Omental fat pad (tissue), 3 donors: ENCODE measurements at regions not wholly inside any gene's neighbourhood (a gene's known extent, or its start where the extent isn't known, plus 50 kb on each side); places are given as distances from the start of the nearest gene placed in this dataset.

Experiments used
- ATAC-seq: fragments of 150-250 bp; one replicate; pipeline ENCODE4 v1.9.1; 2016; ENCODE audit warnings: mild to moderate bottlenecking, moderate library complexity; ENCODE audit not compliant: low FRiP score
- DNase-seq: peaks from one replicate; pipeline ENCODE4 v3.0.0-alpha.2; 2019; ENCODE audit warnings: low spot score
- CTCF ChIP-seq, 3 donors: fragments of 450-650 bp; IDR thresholded peaks; one replicate each; pipeline ENCODE4 v1.5.1; 2016 to 2017; ENCODE audit warnings: antibody characterized with exemption in 3 of 3, mild to moderate bottlenecking in 3 of 3, moderate library complexity in 2 of 3

GRCh38 chrX:115400960-115401359, 111.4 kb downstream of the LUZP4 start:
- no peak for TF ChIP-seq CTCF (IDR thresholded peaks at IDR 0.05)
- no peak for ATAC-seq
- no peak for DNase-seq

GRCh38 chrX:115402299-115402698, 112.8 kb downstream of the LUZP4 start:
- DNase-seq (no peak), ATAC-seq (no peak)
- TF ChIP-seq CTCF (IDR thresholded peaks at IDR 0.05): no peak

GRCh38 chrX:115408771-115409400, 119.4 kb downstream of the LUZP4 start:
- no peak for DNase-seq
- ATAC-seq: no peak
- TF ChIP-seq CTCF (IDR thresholded peaks at IDR 0.05): no peak

- ATAC-seq: no peak
- TF ChIP-seq CTCF (IDR thresholded peaks at IDR 0.05): no peak
- DNase-seq: no peak
Observed at GRCh38 chrX:115409551-115409950, 120.0 kb downstream of the LUZP4 start.

- no peak for TF ChIP-seq CTCF (IDR thresholded peaks at IDR 0.05)
- no peak for DNase-seq
- no peak for ATAC-seq
Observed at GRCh38 chrX:115410731-115411428, 121.4 kb downstream of the LUZP4 start.

GRCh38 chrX:115413246-115413878, 123.8 kb downstream of the LUZP4 start:
- no peak for DNase-seq
- TF ChIP-seq CTCF (IDR thresholded peaks at IDR 0.05): no peak
- ATAC-seq: no peak
